Hepatic stellate cell (primary cell): ENCODE measurements at regions not wholly inside any gene's neighbourhood (a gene's known extent, or its start where the extent isn't known, plus 50 kb on each side); places are given as distances from the start of the nearest gene placed in this dataset.

Experiments used
- DNase-seq: peaks from one replicate; pipeline ENCODE4 v3.0.0; 2011; ENCODE audit warnings: low spot score

GRCh38 chr2:67516899-67517530 lies 119.9 kb downstream of the ETAA1 start:
- DNase-seq: peak; percentile 2

GRCh38 chr2:67522148-67522547 lies 125.0 kb downstream of the ETAA1 start:
- DNase-seq: no peak

DNA sequence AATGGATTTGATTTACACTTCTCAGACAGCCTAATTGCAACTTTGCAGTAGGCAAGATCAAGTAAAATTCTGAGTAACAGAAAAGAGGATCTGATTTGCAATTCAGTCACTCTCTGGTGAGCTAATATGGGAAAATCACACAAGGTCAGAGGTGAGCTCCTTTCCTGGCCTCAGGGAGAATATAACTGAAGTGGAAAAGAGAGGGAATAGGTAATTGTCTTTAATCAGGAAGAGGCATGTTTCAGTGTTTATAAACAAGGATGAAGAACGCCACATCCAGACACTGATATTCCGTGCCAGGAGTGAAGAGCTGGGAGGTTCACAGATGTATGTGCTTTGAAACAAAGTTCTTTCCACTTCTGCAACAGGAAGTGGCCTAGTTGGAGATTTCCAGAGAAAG lies 127.1 kb downstream of the ETAA1 start:
- DNase-seq: no peak

- no peak for DNase-seq
These were observed 127.6 kb downstream of the ETAA1 start for GRCh38 chr2:67524777-67525176.

- DNase-seq: no peak
These were observed 129.2 kb downstream of the ETAA1 start for GRCh38 chr2:67526283-67526682.

GRCh38 chr2:67528320-67528719 lies 131.2 kb downstream of the ETAA1 start:
- DNase-seq: no peak

DNA sequence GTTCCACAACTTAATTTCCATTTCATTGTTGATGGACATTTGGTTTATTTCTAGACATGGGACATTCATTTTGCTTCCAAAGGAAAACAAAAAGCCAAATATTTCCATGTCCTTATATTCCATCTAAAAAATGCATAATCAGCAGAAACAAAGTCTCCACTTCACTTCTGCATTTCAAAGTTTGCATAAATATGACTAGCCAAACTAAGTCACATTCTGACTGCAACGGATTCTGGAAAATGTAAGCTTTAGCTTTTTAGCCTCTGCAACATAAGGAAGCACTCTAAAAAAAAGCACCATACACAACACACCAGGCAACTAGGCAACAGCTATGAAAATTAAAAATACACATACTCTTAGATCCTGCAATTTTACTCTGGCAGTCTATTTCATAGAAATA lies 135.3 kb downstream of the ETAA1 start:
- no peak for DNase-seq

GRCh38 chr2:67534745-67535144 lies 137.6 kb downstream of the ETAA1 start:
- DNase-seq: no peak

GRCh38 chr2:67540962-67541361 lies 143.8 kb downstream of the ETAA1 start:
- DNase-seq: no peak

DNA sequence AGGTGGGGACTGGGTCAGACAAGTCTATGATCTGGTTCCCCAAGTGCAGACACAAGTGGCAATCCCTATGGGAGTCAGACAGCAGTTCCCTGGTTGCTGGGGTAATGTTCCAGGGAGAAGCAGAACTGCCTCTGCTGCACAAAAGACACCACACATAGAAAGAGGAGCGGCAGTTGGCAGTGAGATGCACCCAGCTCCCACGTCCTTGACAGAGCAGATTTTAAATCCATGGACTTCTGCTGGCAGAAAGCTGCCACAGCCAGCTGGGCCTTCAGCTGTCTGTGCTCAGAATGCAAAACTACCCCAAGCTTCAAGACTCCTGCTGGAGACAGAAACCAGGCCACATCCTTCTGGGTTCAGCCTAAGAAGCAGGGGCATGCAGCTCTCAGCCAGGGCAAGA lies 147.2 kb downstream of the ETAA1 start:
- DNase-seq: no peak

DNA sequence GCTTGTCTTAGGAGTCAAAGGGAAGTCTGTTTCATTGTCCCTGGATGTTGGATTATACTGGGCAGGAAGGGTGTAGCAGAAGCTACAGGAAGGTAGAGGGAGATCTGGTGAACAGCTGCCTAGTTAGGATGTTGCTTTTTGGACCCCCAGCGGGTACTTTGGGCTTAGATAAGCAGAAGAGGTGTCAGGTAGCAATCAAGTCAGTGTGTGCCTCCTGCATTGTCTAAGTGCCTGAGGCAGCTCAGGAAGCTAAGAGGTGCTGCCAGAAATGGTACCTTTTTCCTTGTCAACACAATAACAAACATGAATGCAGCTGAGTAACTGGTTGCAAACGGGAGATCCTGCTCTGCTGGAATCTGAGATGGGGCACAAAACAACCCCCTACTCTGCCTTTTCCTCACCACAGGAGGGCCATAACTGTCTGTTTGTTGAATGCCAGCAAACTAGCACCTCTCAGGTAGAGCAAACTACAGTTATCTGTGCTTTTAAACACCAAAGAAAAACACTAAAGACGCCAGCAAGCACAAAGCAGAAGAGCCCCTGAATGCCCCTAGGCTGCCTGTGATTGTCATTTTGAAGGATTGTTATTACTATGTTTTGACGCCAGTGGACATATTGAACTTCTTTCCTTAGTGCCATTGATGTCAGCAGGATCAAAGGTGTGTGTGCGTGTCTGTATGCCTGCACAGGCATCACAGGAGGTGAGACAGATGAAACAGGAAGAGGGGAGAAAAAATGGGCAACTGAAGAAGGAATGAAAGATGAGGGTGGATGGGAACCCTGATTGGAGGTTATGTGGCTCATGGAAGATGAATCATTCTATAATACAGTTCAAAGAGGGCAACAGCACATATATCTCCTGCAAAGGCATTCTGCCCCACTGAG lies 151.4 kb downstream of the ETAA1 start:
- no peak for DNase-seq

- no peak for DNase-seq
These were observed 162.0 kb downstream of the ETAA1 start for GRCh38 chr2:67559156-67559555.

DNA sequence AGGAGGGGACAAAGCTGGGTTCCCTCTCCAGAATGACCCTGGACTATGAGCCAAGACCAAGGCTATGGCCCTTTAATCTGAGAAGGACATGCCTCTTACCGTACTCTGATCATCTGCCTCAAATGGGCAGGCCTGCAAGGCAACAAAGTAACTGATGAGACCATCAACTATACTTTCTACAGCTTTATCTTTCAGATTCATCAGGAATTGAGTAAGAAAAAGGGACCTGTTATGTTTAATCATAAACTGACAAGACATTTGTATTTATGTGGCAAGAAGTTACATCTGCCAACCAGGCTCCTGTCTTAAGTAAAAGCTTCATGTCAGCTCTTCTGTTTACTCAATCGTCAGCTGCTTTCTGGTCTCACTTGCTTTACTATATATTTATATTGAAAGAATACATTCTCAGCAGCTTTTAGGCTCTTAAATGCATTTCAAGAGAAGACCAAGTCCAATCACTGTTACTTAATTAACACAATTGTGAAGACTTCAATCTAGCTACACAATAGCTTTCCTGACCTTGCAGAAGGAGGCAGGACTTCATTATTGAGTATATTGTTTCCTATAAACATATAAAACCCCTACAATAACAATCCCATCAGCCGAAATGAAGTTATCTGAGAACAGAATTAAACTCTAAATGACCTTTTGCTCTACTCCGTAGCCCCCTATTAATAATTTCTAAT lies 163.8 kb downstream of the ETAA1 start:
- no peak for DNase-seq

DNA sequence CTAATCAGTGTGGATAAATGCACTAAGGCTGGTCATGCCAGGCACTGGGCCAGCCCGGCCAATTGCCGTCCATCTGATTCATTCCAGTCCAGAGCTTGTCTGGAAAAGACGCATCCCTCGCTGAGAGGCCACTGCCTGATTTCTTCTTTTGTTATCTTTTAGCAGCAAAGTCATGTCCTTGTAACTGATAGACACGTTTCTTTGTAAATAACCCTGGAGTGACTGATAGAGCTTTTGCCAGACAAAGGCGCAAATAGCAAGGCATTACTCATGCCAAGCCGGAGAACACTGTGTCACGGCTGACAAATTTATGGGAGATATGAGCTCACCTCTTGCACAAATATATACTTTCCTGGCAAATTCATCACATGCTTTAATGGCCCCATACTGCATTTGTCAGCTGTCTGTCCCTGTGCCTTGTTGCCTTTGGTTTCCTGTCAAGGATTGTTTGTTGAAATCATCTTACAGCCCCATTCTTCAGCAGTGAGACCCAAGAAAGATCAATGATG lies 164.4 kb downstream of the ETAA1 start:
- peak; percentile 14 for DNase-seq

GRCh38 chr2:67564076-67564475 lies 166.9 kb downstream of the ETAA1 start:
- no peak for DNase-seq

DNA sequence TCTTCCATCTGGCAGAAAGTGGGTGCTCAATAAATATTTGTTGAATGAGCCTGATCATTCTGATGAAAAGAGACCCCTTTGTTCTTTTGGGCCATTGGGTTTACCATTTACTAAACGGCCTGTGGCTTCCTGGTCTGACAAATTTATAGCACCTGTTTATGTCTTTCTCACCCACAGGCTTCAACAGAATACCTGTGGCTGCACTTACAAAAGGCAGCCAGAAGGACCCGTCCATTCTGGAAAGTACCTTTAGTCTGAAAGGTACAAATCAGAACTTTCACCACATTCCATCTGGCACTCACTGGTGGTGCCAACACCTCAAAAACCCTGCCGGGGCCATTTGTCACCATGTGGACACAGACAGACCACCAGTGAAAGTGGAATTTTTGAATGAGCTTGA lies 167.5 kb downstream of the ETAA1 start:
- no peak for DNase-seq

DNA sequence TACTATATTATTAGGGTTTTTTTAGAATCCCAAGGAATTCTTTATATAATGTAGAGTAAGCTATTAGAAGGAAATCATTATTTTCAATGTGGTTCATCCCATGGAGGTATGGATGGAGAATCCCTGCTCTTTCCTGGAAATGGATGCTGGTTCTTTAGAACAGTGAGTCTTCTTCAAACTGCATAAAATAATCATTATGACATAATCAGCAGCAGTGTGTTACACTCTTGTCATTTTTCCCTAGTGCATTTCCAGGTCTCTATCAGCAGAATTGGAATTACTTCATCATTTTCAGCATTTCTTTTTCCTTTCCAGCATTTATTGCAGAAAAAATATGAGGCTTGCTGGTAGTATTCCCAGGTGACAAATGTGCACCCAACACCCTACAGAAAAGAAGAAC lies 168.1 kb downstream of the ETAA1 start:
- DNase-seq: no peak

- DNase-seq: no peak
These were observed 168.6 kb downstream of the ETAA1 start for GRCh38 chr2:67565761-67566160.

- DNase-seq: no peak
These were observed 169.2 kb downstream of the ETAA1 start for GRCh38 chr2:67566285-67566684.

GRCh38 chr2:67566958-67567635 lies 170.0 kb downstream of the ETAA1 start:
- DNase-seq: no peak

DNA sequence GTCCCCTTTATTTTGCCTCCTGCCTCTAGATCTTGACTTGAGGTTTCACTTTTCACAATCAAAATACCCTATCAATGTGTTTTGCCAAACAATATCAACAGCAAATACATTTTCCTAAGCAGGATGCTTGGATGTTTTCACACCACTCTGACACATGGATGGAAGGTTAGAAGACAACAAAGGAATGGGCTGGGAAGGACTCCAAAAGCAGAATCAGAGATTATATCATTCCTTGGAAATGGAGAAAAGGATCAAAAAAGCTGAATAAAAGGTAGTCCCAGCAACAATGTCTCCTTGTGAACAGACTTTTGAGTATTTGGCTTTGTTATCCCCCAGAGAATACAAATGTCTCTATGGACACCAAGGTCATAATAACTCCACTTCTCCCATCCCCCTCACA lies 170.8 kb downstream of the ETAA1 start:
- DNase-seq: no peak

GRCh38 chr2:67570611-67571010 lies 173.5 kb downstream of the ETAA1 start:
- DNase-seq: no peak
